Ishikawa (cell line): ENCODE measurements at regions not wholly inside any gene's neighbourhood (a gene's known extent, or its start where the extent isn't known, plus 50 kb on each side); places are given as distances from the start of the nearest gene placed in this dataset.

Source experiments
- CREB1 ChIP-seq: IDR thresholded peaks from 2 replicates; pipeline ENCODE4 v1.6.1; 2012; ENCODE audit warnings: low read depth
- MAX ChIP-seq: IDR thresholded peaks from 2 replicates; pipeline ENCODE4 v1.6.1; 2012
- NFIC ChIP-seq: IDR thresholded peaks from 2 replicates; pipeline ENCODE4 v1.6.1; 2012
- RAD21 ChIP-seq: IDR thresholded peaks from 2 replicates; pipeline ENCODE4 v1.6.1; 2012; ENCODE audit warnings: low read depth
- USF1 ChIP-seq: IDR thresholded peaks from 2 replicates; pipeline ENCODE4 v1.6.1; 2012
- YY1 ChIP-seq: IDR thresholded peaks from 2 replicates; pipeline ENCODE4 v1.6.1; 2012; ENCODE audit warnings: low read depth
- TF ChIP-seq, protein P1 (sequence below): IDR thresholded peaks from 2 replicates; pipeline ENCODE4 v1.6.1; 2012; ENCODE audit warnings: low read depth, mild to moderate bottlenecking

GRCh38 chr2:133732059-133732458 is 163.8 kb upstream of the NCKAP5 start:
- TF ChIP-seq MAX (no peak), USF1 (no peak), CREB1 (no peak), YY1 (no peak), RAD21 (no peak), NFIC (no peak)
- TF ChIP-seq, protein P1, sequence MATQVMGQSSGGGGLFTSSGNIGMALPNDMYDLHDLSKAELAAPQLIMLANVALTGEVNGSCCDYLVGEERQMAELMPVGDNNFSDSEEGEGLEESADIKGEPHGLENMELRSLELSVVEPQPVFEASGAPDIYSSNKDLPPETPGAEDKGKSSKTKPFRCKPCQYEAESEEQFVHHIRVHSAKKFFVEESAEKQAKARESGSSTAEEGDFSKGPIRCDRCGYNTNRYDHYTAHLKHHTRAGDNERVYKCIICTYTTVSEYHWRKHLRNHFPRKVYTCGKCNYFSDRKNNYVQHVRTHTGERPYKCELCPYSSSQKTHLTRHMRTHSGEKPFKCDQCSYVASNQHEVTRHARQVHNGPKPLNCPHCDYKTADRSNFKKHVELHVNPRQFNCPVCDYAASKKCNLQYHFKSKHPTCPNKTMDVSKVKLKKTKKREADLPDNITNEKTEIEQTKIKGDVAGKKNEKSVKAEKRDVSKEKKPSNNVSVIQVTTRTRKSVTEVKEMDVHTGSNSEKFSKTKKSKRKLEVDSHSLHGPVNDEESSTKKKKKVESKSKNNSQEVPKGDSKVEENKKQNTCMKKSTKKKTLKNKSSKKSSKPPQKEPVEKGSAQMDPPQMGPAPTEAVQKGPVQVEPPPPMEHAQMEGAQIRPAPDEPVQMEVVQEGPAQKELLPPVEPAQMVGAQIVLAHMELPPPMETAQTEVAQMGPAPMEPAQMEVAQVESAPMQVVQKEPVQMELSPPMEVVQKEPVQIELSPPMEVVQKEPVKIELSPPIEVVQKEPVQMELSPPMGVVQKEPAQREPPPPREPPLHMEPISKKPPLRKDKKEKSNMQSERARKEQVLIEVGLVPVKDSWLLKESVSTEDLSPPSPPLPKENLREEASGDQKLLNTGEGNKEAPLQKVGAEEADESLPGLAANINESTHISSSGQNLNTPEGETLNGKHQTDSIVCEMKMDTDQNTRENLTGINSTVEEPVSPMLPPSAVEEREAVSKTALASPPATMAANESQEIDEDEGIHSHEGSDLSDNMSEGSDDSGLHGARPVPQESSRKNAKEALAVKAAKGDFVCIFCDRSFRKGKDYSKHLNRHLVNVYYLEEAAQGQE = no peak
